GM21619 (cell line): ENCODE measurements at regions not wholly inside any gene's neighbourhood (a gene's known extent, or its start where the extent isn't known, plus 50 kb on each side); places are given as distances from the start of the nearest gene placed in this dataset.

Experiments used
- ATAC-seq: cut with Tn5 transposase; IDR thresholded peaks from one replicate; pipeline ENCODE4 v1.9.1; 2021; ENCODE audit not compliant: unreplicated experiment

- no peak for ATAC-seq
These were observed 130.5 kb upstream of the ZNF644 start for GRCh38 chr1:91152331-91152730.

- ATAC-seq, result no peak
These were observed 129.9 kb upstream of the ZNF644 start for GRCh38 chr1:91151702-91152101.

GRCh38 chr1:91148641-91149069 is 126.8 kb upstream of the ZNF644 start:
- no peak for ATAC-seq

GRCh38 chr1:91141858-91142257 is 120.0 kb upstream of the ZNF644 start:
- ATAC-seq, result no peak

GRCh38 chr1:91138959-91139358 is 117.1 kb upstream of the ZNF644 start:
- ATAC-seq, result no peak

GRCh38 chr1:91137173-91137852 is 115.5 kb upstream of the ZNF644 start:
- no peak for ATAC-seq

GRCh38 chr1:91135799-91136198 is 114.0 kb upstream of the ZNF644 start:
- ATAC-seq, result no peak

GRCh38 chr1:91133248-91133647 is 111.4 kb upstream of the ZNF644 start:
- ATAC-seq, result no peak

GRCh38 chr1:91130256-91130985 is 108.6 kb upstream of the ZNF644 start:
- ATAC-seq, result no peak

GRCh38 chr1:91129458-91129857 is 107.6 kb upstream of the ZNF644 start:
- no peak for ATAC-seq

- no peak for ATAC-seq
These were observed 107.2 kb upstream of the ZNF644 start for GRCh38 chr1:91129017-91129416.

GRCh38 chr1:91124989-91125417 is 103.2 kb upstream of the ZNF644 start:
- no peak for ATAC-seq

- no peak for ATAC-seq
These were observed 102.6 kb upstream of the ZNF644 start for GRCh38 chr1:91124290-91124985.

GRCh38 chr1:91123773-91124172 is 101.9 kb upstream of the ZNF644 start:
- ATAC-seq, result no peak

- no peak for ATAC-seq
These were observed 101.5 kb upstream of the ZNF644 start for GRCh38 chr1:91123319-91123718.

- ATAC-seq, result no peak
These were observed 100.4 kb upstream of the ZNF644 start for GRCh38 chr1:91122106-91122717.

GRCh38 chr1:91121366-91121765 is 99.5 kb upstream of the ZNF644 start:
- ATAC-seq, result no peak

- no peak for ATAC-seq
These were observed 99.1 kb upstream of the ZNF644 start for GRCh38 chr1:91120936-91121335.

- ATAC-seq, result no peak
These were observed 98.6 kb upstream of the ZNF644 start for GRCh38 chr1:91120421-91120820.

- ATAC-seq, result no peak
These were observed 82.9 kb upstream of the ZNF644 start for GRCh38 chr1:91104712-91105111.

GRCh38 chr1:91101328-91101727 is 79.5 kb upstream of the ZNF644 start:
- ATAC-seq, result no peak
